Left lung (tissue), 4 donors: ENCODE measurements at regions not wholly inside any gene's neighbourhood (a gene's known extent, or its start where the extent isn't known, plus 50 kb on each side); places are given as distances from the start of the nearest gene placed in this dataset.

Experiments used
- ATAC-seq: fragments of 200-7000 bp; cut with Tn5 transposase; one replicate; pipeline ENCODE4 v1.9.1; 2020; ENCODE audit warnings: moderate library complexity
- DNase-seq, 4 donors: peaks; one replicate each; pipeline ENCODE4 v3.0.0-alpha.2; 2013 to 2020
- H3K27ac ChIP-seq, 2 donors: fragments of 200-600 bp; sonication (generic) in 1 of 2; one replicate each; pipeline versions ENCODE4 v1.5.0 to v1.8.0; 2020 to 2021
- H3K27me3 ChIP-seq, 2 donors: fragments of 200-600 bp; sonication (generic) in 1 of 2; one replicate each; pipeline versions ENCODE4 v1.5.0 to v1.8.0; 2020 to 2021
- H3K36me3 ChIP-seq, 2 donors: fragments of 200-600 bp; sonication (generic) in 1 of 2; one replicate each; pipeline versions ENCODE4 v1.5.0 to v1.8.0; 2020 to 2021
- H3K4me1 ChIP-seq, 2 donors: fragments of 200-600 bp; one replicate each; pipeline ENCODE4 v1.8.0; 2021
- H3K4me3 ChIP-seq, 2 donors: fragments of 200-600 bp; sonication (generic) in 1 of 2; one replicate each; pipeline versions ENCODE4 v1.5.0 to v1.8.0; 2020 to 2021; ENCODE audit warnings: mild to moderate bottlenecking in 1 of 2
- H3K9me3 ChIP-seq, 2 donors: fragments of 200-600 bp; sonication (generic) in 1 of 2; one replicate each; pipeline versions ENCODE4 v1.5.0 to v1.8.0; 2020 to 2021
- intact Hi-C, 2 donors: fragments of 100-400 bp; cut with DNase I; formaldehyde crosslinking; loops; one replicate each; pipeline versions ENCODE4 v1.11.2 to v1.14.2; 2022
- TF ChIP-seq, protein P1 (sequence below), 2 donors: fragments of 200-600 bp; sonication (generic) in 1 of 2; IDR thresholded peaks; one replicate each; pipeline versions ENCODE4 v1.5.0 to v1.8.0; 2021; ENCODE audit warnings: antibody characterized with exemption in 2 of 2
- donor health status: DM: no; HTN: yes; CAD: no.
- donor health status: DM: no; HTN: no; CAD: no.

DNA sequence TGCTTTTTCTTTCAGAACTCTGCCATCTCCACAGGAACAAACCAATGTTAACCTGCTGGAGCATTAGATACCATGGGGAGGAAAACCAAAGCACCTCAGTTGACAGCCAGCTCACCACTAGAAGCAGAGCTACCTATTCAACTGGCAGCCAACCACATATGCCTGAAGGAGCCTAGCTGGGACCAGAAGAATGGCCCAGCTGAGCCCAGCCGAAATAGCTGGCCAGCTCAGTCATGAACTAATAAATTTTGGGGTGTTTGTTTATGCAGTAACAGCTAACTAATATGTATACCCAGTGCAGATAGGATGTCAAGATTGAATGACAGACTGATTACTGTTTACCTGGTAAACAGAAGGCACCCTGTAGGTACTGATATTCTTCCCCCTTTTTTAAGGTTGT is 1117.5 kb downstream of the TBL1XR1 start:
- no peak overlapping the region for H3K4me3 ChIP-seq
- H3K4me1 ChIP-seq = no peaks in the 10 kb centered on the region
- no peaks in the 10 kb centered on the region for H3K36me3 ChIP-seq
- ATAC-seq (no peak), DNase-seq (no peak)
- H3K27ac ChIP-seq = no peak overlapping the region
- TF ChIP-seq, protein P1, sequence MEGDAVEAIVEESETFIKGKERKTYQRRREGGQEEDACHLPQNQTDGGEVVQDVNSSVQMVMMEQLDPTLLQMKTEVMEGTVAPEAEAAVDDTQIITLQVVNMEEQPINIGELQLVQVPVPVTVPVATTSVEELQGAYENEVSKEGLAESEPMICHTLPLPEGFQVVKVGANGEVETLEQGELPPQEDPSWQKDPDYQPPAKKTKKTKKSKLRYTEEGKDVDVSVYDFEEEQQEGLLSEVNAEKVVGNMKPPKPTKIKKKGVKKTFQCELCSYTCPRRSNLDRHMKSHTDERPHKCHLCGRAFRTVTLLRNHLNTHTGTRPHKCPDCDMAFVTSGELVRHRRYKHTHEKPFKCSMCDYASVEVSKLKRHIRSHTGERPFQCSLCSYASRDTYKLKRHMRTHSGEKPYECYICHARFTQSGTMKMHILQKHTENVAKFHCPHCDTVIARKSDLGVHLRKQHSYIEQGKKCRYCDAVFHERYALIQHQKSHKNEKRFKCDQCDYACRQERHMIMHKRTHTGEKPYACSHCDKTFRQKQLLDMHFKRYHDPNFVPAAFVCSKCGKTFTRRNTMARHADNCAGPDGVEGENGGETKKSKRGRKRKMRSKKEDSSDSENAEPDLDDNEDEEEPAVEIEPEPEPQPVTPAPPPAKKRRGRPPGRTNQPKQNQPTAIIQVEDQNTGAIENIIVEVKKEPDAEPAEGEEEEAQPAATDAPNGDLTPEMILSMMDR (IDR thresholded peaks at IDR 0.05) = no peak
- H3K27me3 ChIP-seq = no peaks in the 10 kb centered on the region
- peaks cover 0 to 9% of the 10 kb centered on the region in 2 donors for H3K9me3 ChIP-seq
- intact Hi-C loops = no loop called here

DNA sequence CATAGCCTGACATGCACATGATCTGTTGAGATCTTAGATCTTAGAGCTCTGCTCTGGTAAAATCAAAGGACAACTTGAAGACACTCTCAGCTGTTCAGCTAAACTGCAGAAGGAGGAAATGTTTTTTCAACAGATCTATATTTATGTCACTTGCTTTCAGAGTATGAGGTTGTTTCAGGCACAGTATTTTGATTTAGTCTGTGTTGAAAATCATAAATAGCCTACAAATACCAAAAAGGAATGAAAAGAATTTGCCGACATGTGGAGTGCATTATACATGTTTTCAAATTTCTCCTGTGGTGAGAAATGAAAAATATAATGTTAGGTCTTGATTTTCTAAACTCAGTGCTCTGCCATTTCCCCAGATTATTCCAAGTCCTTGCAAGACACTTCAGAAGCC is 1118.4 kb downstream of the TBL1XR1 start:
- ATAC-seq (no peak), DNase-seq (no peak)
- Histone ChIP-seq H3K4me1 (no peaks in the 10 kb centered on the region), H3K36me3 (no peaks in the 10 kb centered on the region), H3K27me3 (no peaks in the 10 kb centered on the region), H3K4me3 (no peak overlapping the region), H3K9me3 (peaks cover 0 to 9% of the 10 kb centered on the region in 2 donors), H3K27ac (no peak overlapping the region)
- intact Hi-C loops = no loop called here
- TF ChIP-seq, protein P1 (IDR thresholded peaks at IDR 0.05) = no peak

DNA sequence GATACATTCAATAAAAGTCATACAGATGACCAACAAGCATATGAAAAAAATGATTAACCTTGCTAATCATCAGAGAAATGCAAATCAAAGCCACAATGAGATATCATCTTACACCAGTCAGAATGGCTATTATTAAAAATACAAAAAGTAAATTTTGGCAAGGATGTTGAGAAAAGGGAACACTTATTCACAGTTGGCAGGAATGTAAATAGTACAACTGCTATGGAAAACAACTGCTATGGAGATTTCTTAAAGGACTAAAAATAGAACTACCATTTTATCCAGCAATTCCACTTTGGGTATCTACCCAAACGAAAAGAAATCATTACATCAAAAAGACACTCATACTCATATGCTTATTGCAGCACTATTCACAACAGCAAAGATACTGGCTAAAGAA is 1121.8 kb downstream of the TBL1XR1 start:
- TF ChIP-seq, protein P1 (IDR thresholded peaks at IDR 0.05) = no peak
- intact Hi-C loops = no loop called here
- Histone ChIP-seq H3K4me3 (no peak overlapping the region), H3K9me3 (peaks cover 0 to 16% of the 10 kb centered on the region in 2 donors), H3K4me1 (no peaks in the 10 kb centered on the region), H3K27ac (no peak overlapping the region), H3K36me3 (no peaks in the 10 kb centered on the region), H3K27me3 (no peaks in the 10 kb centered on the region)
- no peak for DNase-seq
- ATAC-seq = no peak

DNA sequence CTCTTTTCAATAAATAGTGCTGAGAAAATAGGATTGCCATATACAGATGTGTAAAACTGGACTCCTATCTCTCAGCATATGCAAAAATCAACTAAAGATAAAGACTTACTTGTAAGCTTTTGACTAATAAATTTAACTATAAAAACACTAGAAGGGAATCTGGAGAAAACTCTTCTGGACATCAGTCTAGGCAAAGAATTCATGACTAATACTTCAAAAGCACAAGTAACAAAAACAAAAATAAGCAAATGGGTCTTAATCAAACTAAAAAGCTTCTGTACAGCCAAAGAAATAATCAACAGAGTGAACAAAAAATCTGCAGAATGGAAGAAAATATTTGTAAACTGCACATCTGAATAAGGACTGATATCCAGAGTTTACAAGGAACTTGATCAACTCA is 1122.2 kb downstream of the TBL1XR1 start:
- DNase-seq = no peak
- Histone ChIP-seq H3K9me3 (peaks cover 0 to 16% of the 10 kb centered on the region in 2 donors), H3K36me3 (no peaks in the 10 kb centered on the region), H3K4me1 (no peaks in the 10 kb centered on the region), H3K27me3 (no peaks in the 10 kb centered on the region), H3K4me3 (no peak overlapping the region), H3K27ac (no peak overlapping the region)
- no peak for ATAC-seq
- intact Hi-C loops = no loop called here
- TF ChIP-seq, protein P1 (IDR thresholded peaks at IDR 0.05) = no peak

DNA sequence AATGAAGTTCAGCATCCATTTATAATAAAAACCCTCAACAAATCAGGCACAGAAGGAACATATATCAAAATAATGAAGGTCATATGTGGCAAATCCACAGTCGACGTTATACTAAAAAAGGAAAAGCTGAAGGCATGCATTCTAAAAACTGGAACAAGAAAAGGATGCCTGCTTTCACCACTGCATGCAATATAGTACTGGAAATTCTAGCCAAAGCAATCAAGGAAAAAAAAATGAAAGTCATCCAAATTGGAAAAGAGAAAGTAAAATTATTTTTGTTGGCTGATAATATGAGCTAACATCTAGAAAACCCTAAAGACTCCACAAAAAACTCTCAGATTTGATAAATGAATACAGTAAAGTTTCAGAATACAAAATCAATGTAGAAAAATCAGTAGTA is 1123.2 kb downstream of the TBL1XR1 start:
- H3K4me1 ChIP-seq = no peaks in the 10 kb centered on the region
- TF ChIP-seq, protein P1 (IDR thresholded peaks at IDR 0.05) = no peak
- H3K27me3 ChIP-seq = no peaks in the 10 kb centered on the region
- no peak overlapping the region for H3K4me3 ChIP-seq
- H3K9me3 ChIP-seq = peaks cover 0 to 13% of the 10 kb centered on the region in 2 donors
- DNase-seq (no peak), ATAC-seq (no peak)
- H3K27ac ChIP-seq = no peak overlapping the region
- no peaks in the 10 kb centered on the region for H3K36me3 ChIP-seq
- intact Hi-C loops = no loop called here
